ENCODE measurements at regions not wholly inside any gene's neighbourhood (a gene's known extent, or its start where the extent isn't known, plus 50 kb on each side); places are given as distances from the start of the nearest gene placed in this dataset.
"Not testable (repeated sequence)": the region's sequence is repeated elsewhere in the genome, so short reads cannot be mapped to it uniquely, and the experiment has no call there.

DNA sequence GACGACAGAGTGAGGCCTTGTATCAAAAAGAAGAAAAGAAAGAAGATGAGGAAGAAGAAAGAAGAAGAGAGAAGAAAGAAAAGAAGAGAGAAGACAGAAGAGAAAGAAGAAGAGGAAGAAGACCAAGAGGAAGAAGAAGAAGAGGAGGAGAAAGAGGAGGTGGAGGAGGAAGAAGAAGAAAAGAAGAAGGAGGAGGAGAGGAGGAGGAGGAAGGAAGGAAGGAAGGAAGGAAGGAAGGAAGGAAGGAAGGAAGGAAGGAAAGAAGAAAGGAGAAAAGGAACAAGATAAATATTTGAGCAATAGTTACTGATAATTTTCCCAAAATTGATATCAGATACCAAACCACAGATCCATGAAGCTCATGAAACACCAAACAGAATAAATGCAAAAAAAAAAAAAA lies 169.7 kb upstream of the TMEM45B start:
- DNase-seq: no peak
- H3K36me3 ChIP-seq (ENCODE audit: control insufficient read depth, insufficient read depth, low read length): no peaks in the 10 kb centered on the region
- no peaks in the 10 kb centered on the region for H3K27me3 ChIP-seq (replicated peaks; ENCODE audit: control insufficient read depth, insufficient read depth, low read length, poor library complexity, severe bottlenecking)
- H3K4me3 ChIP-seq (ENCODE audit: insufficient read depth, low read depth, low read length, poor library complexity, severe bottlenecking): no peak overlapping the region
- no peaks in the 10 kb centered on the region for H3K9me3 ChIP-seq (ENCODE audit: control insufficient read depth, low read length)
- H3K4me1 ChIP-seq (ENCODE audit: control insufficient read depth, insufficient read depth, low read length, poor library complexity, severe bottlenecking): no peaks in the 10 kb centered on the region
- H3K27ac ChIP-seq (ENCODE audit: insufficient read depth, low read length, poor library complexity, severe bottlenecking): no peak overlapping the region

DNA sequence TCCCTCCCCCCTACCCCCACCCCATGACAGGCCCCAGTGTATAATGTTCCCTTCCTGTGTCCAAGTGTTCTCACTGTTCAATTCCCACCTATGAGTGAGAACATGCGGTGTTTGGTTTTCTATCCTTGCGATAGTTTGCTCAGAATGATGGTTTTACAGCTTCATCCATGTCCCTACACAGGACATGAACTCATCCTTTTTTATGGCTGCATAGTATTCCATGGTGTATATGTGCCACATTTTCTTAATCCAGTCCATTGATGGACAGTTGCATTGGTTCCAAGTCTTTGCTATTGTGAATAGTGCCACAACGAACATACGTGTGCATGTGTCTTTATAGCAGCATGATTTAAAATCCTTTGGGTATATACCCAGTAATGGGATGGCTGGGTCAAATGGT lies 165.6 kb upstream of the TMEM45B start:
- DNase-seq; H3K9me3 ChIP-seq (ENCODE audit: control insufficient read depth, low read length); H3K4me1 ChIP-seq (ENCODE audit: control insufficient read depth, insufficient read depth, low read length, poor library complexity, severe bottlenecking); H3K4me3 ChIP-seq (ENCODE audit: insufficient read depth, low read depth, low read length, poor library complexity, severe bottlenecking); H3K36me3 ChIP-seq (ENCODE audit: control insufficient read depth, insufficient read depth, low read length); H3K27ac ChIP-seq (ENCODE audit: insufficient read depth, low read length, poor library complexity, severe bottlenecking); H3K27me3 ChIP-seq (replicated peaks; ENCODE audit: control insufficient read depth, insufficient read depth, low read length, poor library complexity, severe bottlenecking): not testable (repeated sequence)

DNA sequence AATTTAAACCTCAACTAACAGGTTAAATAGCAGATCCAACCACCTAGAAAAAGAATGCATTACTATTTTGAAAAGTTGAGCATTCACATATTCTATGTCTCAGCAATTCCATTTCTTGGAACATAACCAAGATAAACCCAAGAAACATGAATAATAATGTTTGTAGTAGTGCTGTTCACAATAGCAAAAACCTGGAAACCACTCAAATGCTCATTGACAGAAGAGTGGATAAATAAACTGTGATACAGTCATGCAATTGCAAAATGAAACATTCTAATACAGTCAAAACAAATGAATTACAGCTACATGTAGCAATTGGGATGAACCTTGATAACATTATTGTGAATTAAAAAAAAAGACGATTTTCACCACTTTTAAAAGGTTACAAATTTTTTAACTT lies 162.8 kb upstream of the TMEM45B start:
- no peaks in the 10 kb centered on the region for H3K27me3 ChIP-seq (replicated peaks; ENCODE audit: control insufficient read depth, insufficient read depth, low read length, poor library complexity, severe bottlenecking)
- H3K9me3 ChIP-seq (ENCODE audit: control insufficient read depth, low read length): peaks cover 10% of the 10 kb centered on the region
- no peak overlapping the region for H3K27ac ChIP-seq (ENCODE audit: insufficient read depth, low read length, poor library complexity, severe bottlenecking)
- no peaks in the 10 kb centered on the region for H3K36me3 ChIP-seq (ENCODE audit: control insufficient read depth, insufficient read depth, low read length)
- H3K4me3 ChIP-seq (ENCODE audit: insufficient read depth, low read depth, low read length, poor library complexity, severe bottlenecking): no peak overlapping the region
- H3K4me1 ChIP-seq (ENCODE audit: control insufficient read depth, insufficient read depth, low read length, poor library complexity, severe bottlenecking): no peaks in the 10 kb centered on the region
- DNase-seq: no peak

DNA sequence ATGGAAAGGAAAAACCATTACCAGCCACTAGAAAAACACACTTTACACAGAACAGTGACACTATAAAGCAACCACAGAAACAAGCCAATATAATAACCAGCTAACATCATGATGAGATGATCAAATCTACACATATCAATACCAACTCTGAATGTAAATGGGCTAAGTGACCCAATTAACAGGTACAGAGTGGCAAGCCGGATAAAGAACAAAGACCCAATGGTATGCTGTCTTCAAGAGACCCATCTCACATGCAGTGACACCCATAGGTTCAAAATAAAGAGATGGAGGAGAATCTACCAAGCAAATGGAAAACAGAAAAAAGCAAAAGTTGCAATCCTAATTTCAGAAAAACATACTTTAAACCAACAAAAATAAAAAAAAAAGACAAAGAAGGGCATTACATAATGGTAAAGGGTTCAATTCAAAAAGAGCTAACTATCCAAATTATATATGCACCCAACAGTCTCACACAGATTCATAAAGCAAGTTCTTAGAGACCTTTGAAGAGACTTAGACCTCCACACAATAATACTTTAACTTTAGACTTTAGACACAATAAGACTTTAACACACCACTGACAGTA lies 160.3 kb upstream of the TMEM45B start:
- no peaks in the 10 kb centered on the region for H3K36me3 ChIP-seq (ENCODE audit: control insufficient read depth, insufficient read depth, low read length)
- no peak for DNase-seq
- no peak overlapping the region for H3K4me3 ChIP-seq (ENCODE audit: insufficient read depth, low read depth, low read length, poor library complexity, severe bottlenecking)
- no peaks in the 10 kb centered on the region for H3K27me3 ChIP-seq (replicated peaks; ENCODE audit: control insufficient read depth, insufficient read depth, low read length, poor library complexity, severe bottlenecking)
- H3K4me1 ChIP-seq (ENCODE audit: control insufficient read depth, insufficient read depth, low read length, poor library complexity, severe bottlenecking): no peaks in the 10 kb centered on the region
- no peak overlapping the region for H3K27ac ChIP-seq (ENCODE audit: insufficient read depth, low read length, poor library complexity, severe bottlenecking)
- peaks cover 10% of the 10 kb centered on the region for H3K9me3 ChIP-seq (ENCODE audit: control insufficient read depth, low read length)

DNA sequence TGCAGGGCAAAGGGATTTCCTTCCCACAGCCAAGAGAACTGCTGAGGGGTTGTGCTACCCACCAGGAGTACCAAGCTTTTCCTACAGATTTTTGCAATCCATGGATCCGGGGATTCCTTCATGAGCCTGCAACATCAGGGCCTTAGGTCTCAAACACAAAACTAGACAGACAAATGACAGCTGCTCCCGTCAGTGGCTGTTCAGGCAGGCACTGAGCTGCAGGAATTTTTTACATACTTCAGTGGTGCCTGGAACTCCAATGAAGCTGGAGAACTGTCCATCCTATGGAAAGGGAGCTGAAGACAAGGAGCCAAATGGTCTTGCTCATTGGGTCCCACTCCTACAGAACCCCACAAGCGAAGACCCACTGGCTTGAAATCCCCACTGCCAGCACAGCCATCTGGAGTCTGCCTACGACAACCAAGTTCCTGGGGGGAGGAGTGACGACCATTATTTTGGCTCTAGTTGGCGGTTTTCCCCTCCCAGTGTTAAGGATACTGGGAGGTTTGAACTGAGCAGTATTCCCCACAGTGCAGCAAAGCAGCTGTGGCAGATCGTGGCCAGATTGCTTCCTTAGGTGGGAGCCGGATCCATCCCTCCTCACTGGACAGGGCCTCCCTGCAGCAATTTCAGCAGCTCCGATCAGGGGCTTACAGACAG lies 157.7 kb upstream of the TMEM45B start:
- Histone ChIP-seq H3K9me3 (ENCODE audit: control insufficient read depth, low read length) (peaks cover 10% of the 10 kb centered on the region), H3K4me3 (ENCODE audit: insufficient read depth, low read depth, low read length, poor library complexity, severe bottlenecking) (no peak overlapping the region), H3K27ac (ENCODE audit: insufficient read depth, low read length, poor library complexity, severe bottlenecking) (no peak overlapping the region), H3K4me1 (ENCODE audit: control insufficient read depth, insufficient read depth, low read length, poor library complexity, severe bottlenecking) (no peaks in the 10 kb centered on the region), H3K36me3 (ENCODE audit: control insufficient read depth, insufficient read depth, low read length) (no peaks in the 10 kb centered on the region), H3K27me3 (replicated peaks; ENCODE audit: control insufficient read depth, insufficient read depth, low read length, poor library complexity, severe bottlenecking) (no peaks in the 10 kb centered on the region)
- DNase-seq: no peak

DNA sequence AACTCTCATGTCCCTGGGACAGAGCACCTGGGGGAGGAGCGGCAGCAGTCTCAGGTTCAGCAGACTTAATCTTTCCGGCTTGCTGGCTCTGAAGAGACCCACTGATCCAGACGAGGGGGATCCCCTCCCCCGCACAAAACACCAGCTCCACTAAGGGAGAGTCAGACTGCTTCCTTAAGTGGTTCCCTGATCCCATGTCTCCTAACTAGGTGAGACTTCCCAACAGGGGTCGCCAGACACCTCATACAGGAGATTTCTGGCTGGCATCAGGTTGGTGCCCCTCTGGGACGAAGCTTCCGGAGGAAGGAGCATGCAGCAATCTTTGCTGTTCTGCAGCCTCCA lies 157.2 kb upstream of the TMEM45B start:
- peaks cover 10% of the 10 kb centered on the region for H3K9me3 ChIP-seq (ENCODE audit: control insufficient read depth, low read length)
- H3K27ac ChIP-seq (ENCODE audit: insufficient read depth, low read length, poor library complexity, severe bottlenecking): no peak overlapping the region
- no peaks in the 10 kb centered on the region for H3K4me1 ChIP-seq (ENCODE audit: control insufficient read depth, insufficient read depth, low read length, poor library complexity, severe bottlenecking)
- H3K4me3 ChIP-seq (ENCODE audit: insufficient read depth, low read depth, low read length, poor library complexity, severe bottlenecking): no peak overlapping the region
- no peak for DNase-seq
- no peaks in the 10 kb centered on the region for H3K36me3 ChIP-seq (ENCODE audit: control insufficient read depth, insufficient read depth, low read length)
- H3K27me3 ChIP-seq (replicated peaks; ENCODE audit: control insufficient read depth, insufficient read depth, low read length, poor library complexity, severe bottlenecking): no peaks in the 10 kb centered on the region

DNA sequence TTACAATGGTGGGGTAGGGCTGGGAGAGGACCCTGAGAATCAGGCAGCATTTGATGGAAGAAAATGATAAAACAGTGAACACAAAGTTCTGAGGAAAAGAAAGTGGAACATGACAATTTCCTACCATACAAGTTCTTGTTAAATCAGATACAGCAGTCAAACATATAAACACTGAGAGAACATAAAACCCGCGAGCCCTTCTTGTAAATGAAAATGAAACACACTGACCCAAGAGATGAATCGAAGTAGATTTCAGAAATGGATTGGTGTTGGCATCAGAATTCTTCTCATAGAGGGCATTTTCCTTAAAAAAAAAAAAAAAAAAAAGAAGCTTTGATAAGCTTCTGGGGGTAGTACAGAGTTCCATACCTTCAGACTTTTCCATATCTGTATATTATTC lies 134.7 kb upstream of the TMEM45B start:
- H3K9me3 ChIP-seq (ENCODE audit: control insufficient read depth, low read length): no peaks in the 10 kb centered on the region
- no peaks in the 10 kb centered on the region for H3K36me3 ChIP-seq (ENCODE audit: control insufficient read depth, insufficient read depth, low read length)
- DNase-seq: no peak
- no peak overlapping the region for H3K4me3 ChIP-seq (ENCODE audit: insufficient read depth, low read depth, low read length, poor library complexity, severe bottlenecking)
- H3K27me3 ChIP-seq (replicated peaks; ENCODE audit: control insufficient read depth, insufficient read depth, low read length, poor library complexity, severe bottlenecking): no peaks in the 10 kb centered on the region
- H3K4me1 ChIP-seq (ENCODE audit: control insufficient read depth, insufficient read depth, low read length, poor library complexity, severe bottlenecking): no peaks in the 10 kb centered on the region
- no peak overlapping the region for H3K27ac ChIP-seq (ENCODE audit: insufficient read depth, low read length, poor library complexity, severe bottlenecking)

DNA sequence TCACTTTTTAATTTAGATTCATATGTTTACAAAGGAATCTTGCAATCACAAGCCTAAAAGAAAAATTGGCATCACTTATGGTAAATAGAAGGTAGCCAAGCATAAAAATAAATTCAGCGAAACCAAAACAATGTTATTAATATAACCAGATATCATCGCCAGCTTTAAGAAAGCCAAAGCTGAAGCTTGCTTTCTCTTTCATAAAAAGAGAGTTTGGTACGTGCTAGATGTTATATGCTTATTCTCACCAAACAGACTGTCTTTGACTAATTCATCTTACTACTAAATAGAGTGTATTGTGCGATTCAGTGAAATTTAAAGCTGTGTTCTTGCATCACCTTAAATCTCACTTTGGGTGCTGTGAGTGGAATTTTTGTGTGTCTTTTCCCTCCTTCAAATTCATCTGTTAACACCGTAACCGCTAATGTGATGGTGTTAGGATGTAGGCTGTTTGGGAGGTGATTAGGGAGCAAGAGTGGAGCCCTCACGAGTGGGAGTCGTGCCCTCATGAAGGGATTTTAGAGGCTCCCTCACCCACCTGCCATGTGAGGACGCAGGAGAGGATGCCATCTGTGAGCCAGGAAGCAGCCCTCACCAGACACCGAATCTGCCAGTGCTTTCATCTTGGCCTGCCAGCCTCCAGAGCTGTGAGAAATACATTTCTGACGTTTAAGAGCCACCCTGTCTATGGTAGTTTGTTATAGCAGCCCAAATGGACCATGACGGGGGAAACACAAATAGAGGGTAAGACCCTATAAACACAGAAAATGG lies 134.1 kb upstream of the TMEM45B start:
- DNase-seq: no peak
- no peaks in the 10 kb centered on the region for H3K4me1 ChIP-seq (ENCODE audit: control insufficient read depth, insufficient read depth, low read length, poor library complexity, severe bottlenecking)
- no peaks in the 10 kb centered on the region for H3K27me3 ChIP-seq (replicated peaks; ENCODE audit: control insufficient read depth, insufficient read depth, low read length, poor library complexity, severe bottlenecking)
- H3K4me3 ChIP-seq (ENCODE audit: insufficient read depth, low read depth, low read length, poor library complexity, severe bottlenecking): no peak overlapping the region
- no peaks in the 10 kb centered on the region for H3K36me3 ChIP-seq (ENCODE audit: control insufficient read depth, insufficient read depth, low read length)
- H3K27ac ChIP-seq (ENCODE audit: insufficient read depth, low read length, poor library complexity, severe bottlenecking): no peak overlapping the region
- H3K9me3 ChIP-seq (ENCODE audit: control insufficient read depth, low read length): no peaks in the 10 kb centered on the region

DNA sequence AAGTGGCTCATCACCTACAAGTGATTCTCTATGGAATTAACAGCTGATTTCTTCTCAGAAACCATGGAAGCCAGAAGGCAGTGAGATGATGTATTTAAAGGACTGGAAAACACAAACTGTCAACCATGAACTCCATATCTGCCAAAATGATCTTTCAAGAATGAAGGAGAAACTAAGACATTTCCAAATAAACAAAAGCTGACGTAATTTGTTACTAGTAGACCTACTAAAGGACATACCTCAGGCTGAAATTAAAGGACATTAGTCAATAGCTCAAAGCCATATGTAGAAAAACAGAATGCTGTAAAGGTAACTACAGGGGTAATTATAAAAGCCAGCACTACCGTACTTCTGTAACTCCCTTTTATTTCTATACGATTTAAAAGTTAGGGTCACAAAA lies 129.4 kb upstream of the TMEM45B start:
- Histone ChIP-seq H3K36me3 (ENCODE audit: control insufficient read depth, insufficient read depth, low read length) (no peaks in the 10 kb centered on the region), H3K27me3 (replicated peaks; ENCODE audit: control insufficient read depth, insufficient read depth, low read length, poor library complexity, severe bottlenecking) (no peaks in the 10 kb centered on the region), H3K4me3 (ENCODE audit: insufficient read depth, low read depth, low read length, poor library complexity, severe bottlenecking) (no peak overlapping the region), H3K4me1 (ENCODE audit: control insufficient read depth, insufficient read depth, low read length, poor library complexity, severe bottlenecking) (no peaks in the 10 kb centered on the region), H3K9me3 (ENCODE audit: control insufficient read depth, low read length) (no peaks in the 10 kb centered on the region), H3K27ac (ENCODE audit: insufficient read depth, low read length, poor library complexity, severe bottlenecking) (no peak overlapping the region)
- no peak for DNase-seq

DNA sequence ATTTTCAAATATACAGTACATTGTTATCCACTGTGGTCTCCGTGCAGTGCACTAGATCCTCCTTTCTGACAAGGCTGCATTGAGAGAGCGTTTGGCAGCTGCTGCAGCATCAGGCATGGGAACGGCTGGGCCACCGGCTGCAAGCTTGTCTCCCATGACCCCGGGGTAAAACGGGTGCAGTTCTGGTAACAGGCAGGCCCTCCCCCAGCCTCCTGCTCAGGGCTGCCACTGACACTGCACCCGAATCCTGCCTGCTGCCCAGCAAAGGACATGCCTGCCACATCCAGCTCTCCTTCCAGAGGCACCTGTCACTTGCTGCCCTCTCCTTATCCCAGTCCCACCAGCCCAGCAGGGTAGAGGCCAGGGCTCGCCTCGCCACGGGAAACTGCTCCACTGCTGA lies 124.5 kb upstream of the TMEM45B start:
- H3K4me3 ChIP-seq (ENCODE audit: insufficient read depth, low read depth, low read length, poor library complexity, severe bottlenecking): no peak overlapping the region
- H3K9me3 ChIP-seq (ENCODE audit: control insufficient read depth, low read length): no peaks in the 10 kb centered on the region
- no peak overlapping the region for H3K27ac ChIP-seq (ENCODE audit: insufficient read depth, low read length, poor library complexity, severe bottlenecking)
- no peaks in the 10 kb centered on the region for H3K27me3 ChIP-seq (replicated peaks; ENCODE audit: control insufficient read depth, insufficient read depth, low read length, poor library complexity, severe bottlenecking)
- no peak for DNase-seq
- peaks cover 5% of the 10 kb centered on the region for H3K4me1 ChIP-seq (ENCODE audit: control insufficient read depth, insufficient read depth, low read length, poor library complexity, severe bottlenecking)
- no peaks in the 10 kb centered on the region for H3K36me3 ChIP-seq (ENCODE audit: control insufficient read depth, insufficient read depth, low read length)
